ENCODE measurements at regions not wholly inside any gene's neighbourhood (a gene's known extent, or its start where the extent isn't known, plus 50 kb on each side); places are given as distances from the start of the nearest gene placed in this dataset.

DNA sequence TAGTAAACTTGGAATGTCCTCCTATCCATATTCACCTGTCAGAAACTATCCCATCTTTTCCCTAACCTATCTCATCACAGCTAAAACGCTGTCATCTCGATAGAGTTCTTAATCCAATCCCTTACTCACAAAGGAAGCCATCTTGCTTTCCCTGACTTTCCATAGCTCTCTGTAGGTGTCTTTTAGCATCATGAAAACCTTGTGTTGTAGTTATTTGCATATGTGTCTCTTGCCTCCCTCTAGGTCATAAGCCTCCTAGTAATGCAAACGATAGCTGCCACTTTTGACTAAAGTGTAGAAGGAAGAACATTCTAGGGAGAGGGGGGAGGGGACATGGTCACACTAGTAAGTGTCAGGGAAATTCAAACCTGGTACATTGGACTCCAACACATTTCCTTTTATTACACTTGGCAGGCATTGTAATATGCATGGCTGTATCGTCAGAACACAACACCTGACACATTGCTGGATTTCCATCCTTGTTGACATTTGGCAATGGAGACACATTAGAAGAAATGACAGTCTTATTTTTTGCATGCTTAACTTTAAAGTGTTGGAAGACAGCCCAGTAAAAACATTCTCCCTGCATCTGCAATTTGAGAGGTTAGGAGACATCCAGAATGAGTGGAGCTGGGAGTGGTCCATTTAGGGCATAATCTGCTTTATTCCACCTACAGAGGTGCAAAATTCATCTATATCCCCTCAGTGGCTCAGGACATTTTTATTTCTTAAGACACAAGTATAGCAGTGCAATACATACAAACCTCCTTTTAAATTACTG, 283.4 kb downstream of the HAO1 start:
- DNase-seq, result no peak

DNA sequence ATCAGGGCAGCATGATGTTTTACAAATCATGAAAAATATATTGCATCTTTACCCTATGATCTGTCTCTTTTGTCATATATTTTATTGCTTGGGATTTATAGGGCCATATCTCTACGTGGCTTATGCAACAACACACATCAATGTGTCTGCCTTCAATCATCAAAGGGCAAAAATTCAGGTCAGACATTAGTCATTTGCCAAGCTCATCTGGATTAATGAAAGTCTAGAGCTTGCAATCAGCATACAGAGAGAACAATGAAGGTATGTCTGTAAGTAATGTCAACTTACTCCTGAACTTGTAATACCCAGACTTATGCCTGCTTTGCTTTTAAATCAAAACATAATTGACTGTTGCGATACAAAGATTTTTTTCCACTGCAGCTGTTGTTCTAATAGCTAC, 282.7 kb downstream of the HAO1 start:
- peak; percentile 33 for DNase-seq

DNA sequence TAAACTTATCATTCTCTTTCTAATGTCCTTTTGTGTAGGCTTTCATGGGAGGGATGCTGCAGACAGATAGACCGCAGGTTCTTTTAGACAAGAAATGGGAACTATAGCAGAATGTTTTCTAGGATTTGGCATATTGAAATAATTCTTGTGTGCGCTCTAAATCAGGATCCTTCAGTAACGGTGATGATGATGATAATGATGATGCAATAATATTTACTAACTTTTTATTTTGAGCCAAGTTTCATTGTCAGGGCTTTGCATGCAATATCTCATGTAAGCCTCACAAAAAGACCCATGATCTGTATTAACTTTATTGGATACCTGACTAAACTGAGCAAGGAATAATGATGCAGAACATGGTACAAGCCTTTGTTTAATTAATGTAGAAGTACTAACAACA, 280.1 kb downstream of the HAO1 start:
- DNase-seq, result no peak

DNA sequence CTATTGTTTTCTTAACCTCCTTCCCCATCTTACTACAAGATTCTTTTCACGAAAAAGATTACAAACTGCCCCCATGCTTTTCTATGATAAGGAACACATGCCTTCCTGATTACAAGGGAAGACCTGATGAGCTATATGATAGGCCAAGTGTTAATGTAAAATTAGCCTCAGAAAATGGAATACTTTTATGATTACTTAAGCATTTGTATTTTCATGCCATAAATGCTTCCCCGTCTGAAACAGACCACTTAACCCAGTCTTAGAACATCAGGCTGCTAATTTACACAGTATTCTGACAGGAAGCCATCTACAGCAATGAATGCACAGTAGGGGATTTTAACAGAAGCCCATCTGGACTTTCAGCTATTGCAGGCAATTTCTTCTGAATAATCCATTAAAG, 274.9 kb downstream of the HAO1 start:
- DNase-seq, result peak; percentile 92

- no peak for DNase-seq
These were observed 273.1 kb downstream of the HAO1 start for GRCh38 chr20:7667194-7667593.

DNA sequence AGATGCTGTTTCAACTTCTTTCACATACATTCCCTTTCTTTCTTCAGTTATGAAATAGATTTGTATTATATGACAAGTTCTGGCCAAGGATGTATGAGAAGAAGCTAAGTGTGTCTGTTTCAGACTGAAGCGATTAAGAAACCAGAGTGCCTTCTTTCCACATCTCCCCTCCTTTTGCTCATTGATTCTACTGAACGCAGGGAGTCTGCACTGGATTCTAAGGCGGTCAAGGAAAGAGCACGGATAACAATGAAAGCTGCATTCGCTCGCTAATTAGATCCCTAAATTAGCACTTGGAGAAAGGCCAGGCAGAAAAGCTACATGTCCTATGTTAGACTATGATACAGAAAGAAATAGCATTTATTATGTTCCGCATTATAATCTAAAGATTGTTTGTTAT, 267.7 kb downstream of the HAO1 start:
- DNase-seq, result no peak

GRCh38 chr20:7673841-7674240, 266.4 kb downstream of the HAO1 start:
- peak; percentile 94 for DNase-seq

GRCh38 chr20:7682916-7683315, 257.3 kb downstream of the HAO1 start:
- no peak for DNase-seq

- DNase-seq, result no peak
These were observed 253.2 kb downstream of the HAO1 start for GRCh38 chr20:7687065-7687464.

DNA sequence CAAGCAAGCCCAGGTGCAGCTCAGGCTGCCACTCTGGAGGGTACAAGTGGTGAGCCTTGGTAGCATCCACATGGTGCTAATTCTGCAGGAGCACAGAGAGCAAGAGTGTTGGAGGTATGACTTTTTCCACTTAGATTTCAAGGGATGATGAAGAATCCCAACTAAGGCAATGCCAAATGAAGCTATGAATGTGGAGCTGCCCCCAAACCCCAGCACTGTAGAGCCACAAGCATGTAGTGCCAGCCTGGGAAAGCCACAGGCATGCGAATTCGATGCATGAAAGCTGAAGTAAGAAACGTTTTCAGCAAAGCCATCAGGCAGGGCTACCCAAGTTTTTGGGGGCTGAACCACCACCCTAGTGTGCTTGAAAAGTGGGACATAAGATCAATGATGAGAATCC, 251.1 kb downstream of the HAO1 start:
- no peak for DNase-seq

- no peak for DNase-seq
These were observed 248.5 kb downstream of the HAO1 start for GRCh38 chr20:7691647-7692269.

GRCh38 chr20:7692478-7692877, 247.8 kb downstream of the HAO1 start:
- peak; percentile 43 for DNase-seq

DNA sequence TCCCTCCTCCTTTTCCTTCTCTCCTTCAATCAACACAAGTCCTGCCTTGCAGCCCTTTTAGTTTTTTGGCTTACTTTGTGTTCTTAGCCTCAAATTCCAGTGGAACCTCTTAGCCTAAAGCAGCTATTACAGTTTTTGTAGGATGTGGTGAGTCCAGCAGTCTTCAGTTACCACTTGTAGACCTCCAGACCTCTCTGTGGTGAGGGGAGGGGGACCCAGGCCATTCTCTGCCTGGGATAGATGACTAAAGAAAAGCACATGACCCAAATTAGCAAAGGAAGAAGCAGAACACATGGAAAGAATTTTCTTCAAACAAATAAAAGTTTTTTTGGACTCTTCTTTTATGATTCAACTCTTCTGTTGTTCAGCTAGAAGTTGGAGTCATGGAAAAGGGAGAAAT, 246.5 kb downstream of the HAO1 start:
- DNase-seq, result peak; percentile 85

DNA sequence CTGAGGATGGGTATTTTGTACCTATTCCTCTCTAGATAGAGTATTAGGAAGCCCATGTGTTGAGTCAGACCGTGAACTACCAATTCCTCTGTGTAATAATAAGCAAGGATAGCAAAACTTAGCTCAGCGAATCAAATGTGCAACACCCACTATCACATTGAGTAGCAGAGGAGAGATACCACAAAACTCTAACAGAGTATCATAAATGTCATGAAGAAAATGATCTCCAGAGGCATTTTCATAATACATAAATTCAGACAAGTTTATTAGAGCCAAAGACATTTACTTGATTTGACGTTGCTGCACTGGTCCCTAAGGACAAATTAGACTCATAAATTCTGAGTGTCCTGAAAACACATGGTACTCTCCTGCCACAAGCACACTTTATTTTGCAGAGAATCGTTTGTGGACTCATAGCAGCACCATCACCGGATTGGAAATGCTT, 245.2 kb downstream of the HAO1 start:
- DNase-seq, result peak; percentile 79

GRCh38 chr20:7695635-7696034, 244.6 kb downstream of the HAO1 start:
- peak; percentile 87 for DNase-seq

- DNase-seq, result no peak
These were observed 243.9 kb downstream of the HAO1 start for GRCh38 chr20:7696311-7696710.

- DNase-seq, result no peak
These were observed 238.1 kb downstream of the HAO1 start for GRCh38 chr20:7702141-7702540.

GRCh38 chr20:7703551-7703961, 236.7 kb downstream of the HAO1 start:
- DNase-seq, result no peak

- DNase-seq, result no peak
These were observed 236.3 kb downstream of the HAO1 start for GRCh38 chr20:7703996-7704395.

- DNase-seq, result no peak
These were observed 232.1 kb downstream of the HAO1 start for GRCh38 chr20:7708112-7708511.

DNA sequence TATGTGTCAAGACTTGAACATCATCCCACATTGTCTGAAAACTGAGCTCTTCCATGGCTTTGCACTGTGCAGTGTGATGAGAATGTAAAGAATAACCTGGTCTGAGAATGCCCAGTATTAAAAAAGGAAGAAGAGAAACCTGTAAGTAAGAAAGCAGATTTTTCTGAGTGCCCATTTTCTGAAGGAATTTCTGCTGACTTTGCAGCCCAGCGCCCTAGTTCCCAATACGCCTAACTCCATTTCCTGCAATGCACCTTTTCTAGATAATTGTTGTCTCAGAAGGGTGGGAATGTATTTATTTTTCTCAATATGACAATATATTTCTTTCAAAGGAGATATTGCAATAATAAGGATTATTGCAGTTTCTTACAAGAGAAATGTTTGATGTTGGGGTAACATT, 231.5 kb downstream of the HAO1 start:
- no peak for DNase-seq

GRCh38 chr20:7710440-7710839, 229.8 kb downstream of the HAO1 start:
- DNase-seq, result no peak

DNA sequence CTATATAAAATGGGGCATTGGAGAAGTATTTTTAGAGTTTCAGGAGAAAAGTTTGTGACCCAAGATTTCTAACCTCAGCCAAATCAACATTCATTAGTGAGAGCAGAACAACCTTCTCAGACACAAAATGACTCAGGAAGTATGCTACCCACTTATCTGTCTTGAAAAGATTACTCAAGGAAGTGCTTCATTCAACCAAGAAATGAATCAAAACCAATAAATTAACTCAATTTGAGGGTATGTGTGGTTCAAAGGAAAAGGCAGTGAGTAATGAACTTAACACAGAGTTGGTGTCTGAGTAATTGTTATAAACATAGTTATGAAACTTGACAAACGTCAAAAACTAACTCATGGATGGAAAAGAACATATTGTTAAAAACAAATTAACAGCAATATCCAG, 227.6 kb downstream of the HAO1 start:
- DNase-seq, result no peak

DNA sequence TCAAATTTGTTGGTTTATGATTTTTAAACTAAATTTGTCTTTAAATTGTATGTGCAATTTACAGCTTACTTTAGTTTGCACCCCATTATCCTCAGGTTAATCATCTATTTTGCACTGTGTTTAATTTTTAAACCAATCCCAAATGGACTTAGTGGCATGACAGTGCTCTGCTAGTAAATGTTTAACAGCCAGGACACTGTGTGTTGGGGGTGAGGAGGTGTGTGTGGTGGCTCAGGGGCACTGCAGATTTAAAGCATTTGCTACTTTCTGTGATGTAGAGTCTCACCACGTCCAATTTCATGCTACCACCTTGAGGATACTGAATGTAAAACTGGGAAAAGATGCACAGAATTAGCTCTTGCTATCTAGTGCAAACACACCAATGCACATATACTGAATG, 225.7 kb downstream of the HAO1 start:
- DNase-seq, result no peak

All from fibroblast of upper back skin (primary cell).